AG04450 (cell line): ENCODE measurements at regions not wholly inside any gene's neighbourhood (a gene's known extent, or its start where the extent isn't known, plus 50 kb on each side); places are given as distances from the start of the nearest gene placed in this dataset.

ENCODE experiments used
- CTCF ChIA-PET: fragments of 300-600, 350-600 bp; formaldehyde crosslinking; extraction: SDS; loops from one replicate; lab custom pipeline; 2022; ENCODE audit warnings: antibody characterized with exemption, inconsistent platforms; lab: Charles Lee
- POLR2A ChIA-PET: fragments of 350-600 bp; formaldehyde crosslinking; extraction: SDS; loops from one replicate; lab custom pipeline; 2021; ENCODE audit warnings: antibody characterized with exemption, inconsistent platforms; lab: Yijun Ruan, JAX
- DNase-seq: peaks from one replicate; pipeline ENCODE4 v3.0.0-alpha.2; 2011; ENCODE audit warnings: low read depth, low spot score
- H3K27ac ChIP-seq: one replicate; pipeline ENCODE4 v1.5.1; 2012; ENCODE audit warnings: low read depth, low read length, control low read depth
- H3K27me3 ChIP-seq: one replicate; pipeline ENCODE4 v1.6.0; 2012; ENCODE audit warnings: low read length; ENCODE audit not compliant: control insufficient read depth, insufficient read depth
- H3K4me3 ChIP-seq: 2 replicates; pipeline ENCODE4 v1.5.1; 2011; ENCODE audit warnings: mild to moderate bottlenecking, low read depth, low read length, control low read depth
- H3K9me3 ChIP-seq: 2 replicates; pipeline ENCODE4 v1.5.1; 2012; ENCODE audit warnings: low read length; ENCODE audit not compliant: control insufficient read depth, insufficient read depth
- CTCF ChIP-seq: IDR thresholded peaks from 2 replicates; pipeline ENCODE4 v1.5.1; 2011; ENCODE audit warnings: low read depth, low read length, control low read depth, inconsistent platforms

GRCh38 chr6:133835901-133836300 is 53.0 kb upstream of the TCF21 start:
- Histone ChIP-seq H3K4me3 (no peak overlapping the region), H3K9me3 (peaks cover 5% of the 10 kb centered on the region), H3K27me3 (no peaks in the 10 kb centered on the region), H3K27ac (no peak overlapping the region)
- TF ChIP-seq CTCF, result peak; percentile 44
- no peak for DNase-seq
- CTCF ChIA-PET, result interaction anchor here (0.8 to 1.0 kb wide), 2 partner anchors 81 to 266 kb away, joined by 4 to 6 read pairs; no protein-coding TSS in a partner anchor
- POLR2A ChIA-PET, result no interaction called here

DNA sequence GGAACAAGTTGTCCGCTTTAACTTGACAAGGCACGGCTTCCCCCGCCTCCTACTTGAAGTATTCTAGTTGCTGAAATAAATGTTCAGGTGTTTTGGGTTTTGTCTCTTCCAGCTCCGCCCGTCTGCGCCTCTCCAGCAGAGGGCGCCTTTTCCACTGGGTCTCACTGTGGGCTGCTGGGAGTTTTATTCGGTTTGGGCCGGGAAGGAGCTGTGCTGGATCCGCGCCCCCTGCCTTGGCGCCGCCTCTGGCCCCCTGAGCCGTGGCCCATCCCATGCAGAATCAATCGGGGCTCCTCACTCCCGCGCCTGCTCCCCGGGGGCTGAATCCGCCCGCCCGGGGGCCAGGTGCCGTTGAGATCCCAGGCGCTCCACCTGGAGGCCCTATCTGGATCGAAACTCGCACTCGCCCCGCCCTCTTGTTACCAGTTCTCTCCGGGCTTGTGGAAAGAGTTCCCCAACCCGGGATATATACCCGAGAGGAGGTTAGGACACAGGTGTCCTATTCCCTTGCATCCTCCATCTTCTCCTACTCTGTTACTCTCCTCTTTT is 51.0 kb upstream of the TCF21 start:
- DNase-seq, result no peak
- Histone ChIP-seq H3K4me3 (no peak overlapping the region), H3K27ac (no peak overlapping the region), H3K9me3 (peaks cover 5% of the 10 kb centered on the region), H3K27me3 (no peaks in the 10 kb centered on the region)
- peak; percentile 41 for TF ChIP-seq CTCF
- POLR2A ChIA-PET, result no interaction called here
- CTCF ChIA-PET, result no interaction called here
